GM21447 (cell line): ENCODE measurements at regions not wholly inside any gene's neighbourhood (a gene's known extent, or its start where the extent isn't known, plus 50 kb on each side); places are given as distances from the start of the nearest gene placed in this dataset.

Source experiments
- ATAC-seq: cut with Tn5 transposase; IDR thresholded peaks from one replicate; pipeline ENCODE4 v1.9.1; 2021; ENCODE audit not compliant: unreplicated experiment

- ATAC-seq = no peak
These were observed 1463.9 kb downstream of the TBC1D22A start for GRCh38 chr22:48226026-48227013.

DNA sequence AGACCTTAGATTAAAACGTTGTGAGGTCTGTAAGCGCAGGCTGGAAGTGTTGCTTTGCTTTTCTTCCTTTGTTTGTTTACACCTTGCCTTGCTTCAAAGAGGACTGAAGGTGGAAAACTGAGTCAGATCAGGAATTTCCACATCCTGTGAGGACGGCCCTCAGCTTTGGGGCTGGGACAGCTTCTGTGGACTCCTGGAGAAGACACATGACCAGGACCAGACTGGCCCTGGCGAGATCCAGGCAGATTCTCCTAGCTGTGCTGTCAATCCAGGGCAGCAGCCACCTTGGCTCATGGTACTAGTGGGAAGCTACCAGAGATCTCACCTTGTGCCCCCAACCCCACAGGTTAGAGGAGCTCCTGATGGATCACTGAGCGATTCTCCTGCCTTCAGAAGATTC lies 1461.9 kb downstream of the TBC1D22A start:
- no peak for ATAC-seq

DNA sequence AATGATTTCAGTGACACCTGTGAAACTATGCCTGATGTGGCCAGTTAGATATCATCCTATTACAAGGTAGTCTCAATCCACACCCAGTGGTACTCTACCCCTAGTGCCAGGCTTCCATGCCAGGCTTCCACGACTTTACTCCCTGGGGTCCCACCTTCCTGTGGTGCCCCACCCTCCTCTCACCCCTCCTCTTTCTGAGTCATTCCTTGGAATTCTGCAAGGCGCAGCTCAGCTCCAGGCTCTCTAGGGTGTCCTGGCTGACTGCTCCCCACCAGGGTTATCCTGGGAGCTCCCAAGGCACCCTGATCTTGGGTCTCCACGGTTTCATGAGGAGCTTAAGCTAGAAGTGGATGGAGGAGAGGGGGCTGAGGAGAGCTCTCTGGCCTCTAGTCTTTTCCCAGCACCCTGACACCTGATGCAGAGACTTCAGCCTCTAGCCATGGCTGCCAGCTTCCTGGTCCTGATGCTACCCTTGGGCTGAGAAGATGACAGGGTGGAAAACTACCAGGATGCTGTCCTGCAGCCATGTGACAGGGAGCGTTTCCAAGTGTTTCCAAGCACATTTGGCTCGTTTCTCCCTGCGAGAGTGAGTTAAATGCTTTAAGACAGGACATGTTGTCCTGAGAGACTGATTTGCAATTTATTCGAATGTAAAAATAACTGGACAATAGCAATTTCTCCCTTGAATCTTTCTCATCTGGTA lies 1461.2 kb downstream of the TBC1D22A start:
- ATAC-seq = no peak

- no peak for ATAC-seq
These were observed 1460.5 kb downstream of the TBC1D22A start for GRCh38 chr22:48222742-48223487.

DNA sequence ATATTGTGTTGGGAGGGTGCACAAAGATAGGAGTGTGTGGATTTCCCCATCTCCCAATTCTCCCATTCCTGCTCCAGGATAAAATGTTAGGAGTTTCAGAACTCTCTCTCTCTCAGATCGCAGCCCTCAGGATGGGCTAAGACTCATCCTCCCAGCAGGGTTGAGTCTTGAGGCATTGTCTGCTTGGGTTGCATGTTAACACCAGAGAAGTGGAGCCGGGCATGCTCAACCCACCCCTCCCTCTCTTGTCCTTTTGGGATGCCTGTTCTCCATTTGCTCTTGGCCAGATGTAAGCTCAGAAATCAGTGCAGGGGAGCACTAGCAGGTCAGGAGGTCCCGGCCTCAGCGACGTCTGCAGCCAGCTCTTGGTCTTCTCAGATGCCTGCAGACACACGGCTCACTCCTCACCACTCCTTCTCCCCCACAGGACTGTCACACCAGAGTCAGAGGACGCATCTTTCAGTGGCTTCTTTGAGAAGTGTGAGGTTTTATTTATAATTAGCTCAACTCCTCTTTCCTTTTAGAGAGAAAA lies 1456.5 kb downstream of the TBC1D22A start:
- no peak for ATAC-seq

- ATAC-seq = no peak
These were observed 1455.1 kb downstream of the TBC1D22A start for GRCh38 chr22:48217596-48217995.

DNA sequence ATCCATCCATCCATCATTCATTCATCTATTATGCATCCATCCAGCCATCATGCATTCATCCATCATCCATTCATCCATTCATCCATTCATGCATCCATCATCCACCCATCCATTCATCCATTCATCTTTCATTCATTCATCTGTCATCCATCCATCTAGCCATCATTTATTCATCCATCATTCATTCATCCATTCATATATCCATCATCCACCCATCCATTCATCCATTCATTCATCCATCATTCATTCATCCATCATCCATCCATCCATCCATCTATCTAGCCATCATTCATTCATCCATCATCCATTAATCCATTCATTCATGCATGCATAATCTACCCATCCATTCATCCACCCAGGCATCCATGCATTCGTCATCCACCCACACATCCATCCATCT lies 1450.3 kb downstream of the TBC1D22A start:
- no peak for ATAC-seq

DNA sequence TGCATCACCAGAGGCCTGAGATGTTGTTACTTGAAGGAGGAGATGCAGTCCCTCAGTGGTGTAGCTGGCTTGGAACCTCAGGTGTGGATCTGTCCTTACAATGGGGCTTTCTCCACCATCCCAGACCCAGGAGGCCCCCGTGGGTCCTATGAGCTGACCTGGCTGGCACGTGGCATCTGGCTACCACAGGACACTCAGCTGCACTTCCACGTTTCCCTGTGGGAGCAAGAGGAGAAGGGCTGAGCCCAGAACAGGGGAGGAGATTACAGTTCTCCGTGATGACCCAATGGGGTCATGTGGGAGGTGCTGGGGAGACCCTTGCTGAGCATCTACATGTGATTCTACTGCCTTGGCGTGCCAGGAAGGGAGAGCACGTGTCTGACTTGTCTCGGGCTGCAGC lies 1448.4 kb downstream of the TBC1D22A start:
- ATAC-seq = no peak

- ATAC-seq = no peak
These were observed 1447.7 kb downstream of the TBC1D22A start for GRCh38 chr22:48210198-48210580.

DNA sequence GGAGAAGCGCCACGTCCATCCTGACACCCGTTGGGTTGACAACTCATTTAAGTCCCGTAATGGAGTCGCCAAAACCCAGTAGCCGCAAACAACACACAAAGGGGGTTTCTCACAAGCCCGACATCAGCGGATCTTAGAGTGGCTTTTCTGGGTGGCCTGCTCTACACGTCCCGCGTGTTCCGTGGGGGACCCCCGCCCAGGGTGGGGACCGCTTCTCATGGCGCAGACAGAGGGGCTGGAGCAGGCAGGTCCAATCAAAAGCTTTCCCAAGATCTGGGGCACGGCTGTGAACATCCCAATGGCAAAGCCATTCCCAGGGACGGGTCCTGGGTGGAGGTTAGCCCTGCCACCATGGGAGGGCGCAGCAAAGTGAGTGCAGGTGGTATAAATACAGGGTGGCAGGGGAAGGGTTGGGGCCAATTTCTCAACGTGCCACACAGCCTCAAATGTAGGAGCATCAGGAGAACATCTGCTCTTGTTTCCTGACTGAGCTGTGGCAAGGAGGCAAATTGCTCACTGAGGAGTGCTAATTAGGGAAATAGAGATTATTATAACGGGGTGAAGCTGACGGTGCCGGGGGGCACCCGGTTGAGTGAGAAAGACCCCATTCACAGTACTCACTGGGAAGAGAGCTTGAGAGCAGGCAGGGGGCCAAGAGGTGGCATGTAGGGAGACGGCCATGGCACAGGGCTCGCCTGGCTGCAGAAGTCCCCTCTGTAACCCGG lies 1447.2 kb downstream of the TBC1D22A start:
- no peak for ATAC-seq

DNA sequence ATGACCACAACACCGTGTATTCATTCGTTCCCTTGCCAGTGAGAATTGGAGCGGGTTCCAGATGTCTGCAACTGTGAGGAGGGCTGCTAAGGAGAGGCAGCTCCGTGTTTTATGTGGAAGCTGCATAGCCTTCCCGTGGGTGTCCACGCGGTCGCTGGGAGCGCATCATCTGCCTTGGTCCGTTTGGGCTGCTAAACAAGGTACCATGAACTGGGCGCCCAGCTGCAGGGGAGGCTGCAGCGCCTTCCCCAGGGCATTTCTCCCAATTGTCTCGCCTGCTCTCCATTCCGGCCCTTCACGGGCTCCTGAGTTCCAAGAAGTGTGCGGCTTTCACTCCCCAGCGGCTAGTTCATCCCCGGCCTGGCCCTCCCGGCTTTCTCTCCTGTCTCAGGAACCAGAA lies 1446.4 kb downstream of the TBC1D22A start:
- no peak for ATAC-seq

GRCh38 chr22:48207919-48208535 lies 1445.6 kb downstream of the TBC1D22A start:
- no peak for ATAC-seq

GRCh38 chr22:48205790-48206189 lies 1443.3 kb downstream of the TBC1D22A start:
- ATAC-seq = no peak

GRCh38 chr22:48205161-48205560 lies 1442.7 kb downstream of the TBC1D22A start:
- ATAC-seq = no peak

DNA sequence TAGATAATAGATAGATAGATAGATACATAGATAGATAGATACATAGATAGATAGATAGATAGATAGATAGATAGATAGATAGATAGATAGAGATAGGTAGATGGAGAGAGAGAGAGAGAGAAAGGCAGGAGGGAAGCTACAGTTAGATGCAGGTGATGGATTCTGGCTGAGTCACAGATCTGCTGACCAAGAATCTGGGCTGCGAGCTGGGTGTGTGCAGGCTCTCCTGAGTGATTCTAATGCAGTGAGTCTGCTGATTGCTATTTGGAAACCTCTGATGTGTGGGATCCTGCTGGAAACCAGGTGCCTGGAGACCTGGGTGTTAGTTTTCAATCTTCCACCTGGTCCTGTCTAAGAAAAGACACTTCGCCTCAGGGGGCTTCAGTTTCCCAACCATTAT lies 1441.8 kb downstream of the TBC1D22A start:
- no peak for ATAC-seq

DNA sequence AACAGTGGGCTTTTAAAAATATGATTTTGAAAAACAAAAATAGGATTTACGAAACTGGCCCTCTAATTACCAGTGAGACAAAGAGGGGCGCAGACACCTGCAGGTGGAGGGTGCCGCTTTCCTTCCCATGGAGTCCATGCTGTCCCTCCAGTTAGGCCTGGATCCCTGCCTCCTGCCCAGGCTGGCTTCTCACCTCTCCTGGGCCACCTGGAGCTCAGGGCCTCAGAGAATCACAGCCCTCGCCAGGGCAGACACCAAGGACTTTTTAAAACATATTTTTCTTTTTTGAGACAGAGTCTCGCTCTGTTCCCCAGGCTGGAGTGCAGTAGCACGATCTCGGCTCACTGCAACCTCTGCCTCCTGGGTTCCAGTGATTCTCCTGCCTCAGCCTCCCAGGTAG lies 1437.2 kb downstream of the TBC1D22A start:
- ATAC-seq = no peak

DNA sequence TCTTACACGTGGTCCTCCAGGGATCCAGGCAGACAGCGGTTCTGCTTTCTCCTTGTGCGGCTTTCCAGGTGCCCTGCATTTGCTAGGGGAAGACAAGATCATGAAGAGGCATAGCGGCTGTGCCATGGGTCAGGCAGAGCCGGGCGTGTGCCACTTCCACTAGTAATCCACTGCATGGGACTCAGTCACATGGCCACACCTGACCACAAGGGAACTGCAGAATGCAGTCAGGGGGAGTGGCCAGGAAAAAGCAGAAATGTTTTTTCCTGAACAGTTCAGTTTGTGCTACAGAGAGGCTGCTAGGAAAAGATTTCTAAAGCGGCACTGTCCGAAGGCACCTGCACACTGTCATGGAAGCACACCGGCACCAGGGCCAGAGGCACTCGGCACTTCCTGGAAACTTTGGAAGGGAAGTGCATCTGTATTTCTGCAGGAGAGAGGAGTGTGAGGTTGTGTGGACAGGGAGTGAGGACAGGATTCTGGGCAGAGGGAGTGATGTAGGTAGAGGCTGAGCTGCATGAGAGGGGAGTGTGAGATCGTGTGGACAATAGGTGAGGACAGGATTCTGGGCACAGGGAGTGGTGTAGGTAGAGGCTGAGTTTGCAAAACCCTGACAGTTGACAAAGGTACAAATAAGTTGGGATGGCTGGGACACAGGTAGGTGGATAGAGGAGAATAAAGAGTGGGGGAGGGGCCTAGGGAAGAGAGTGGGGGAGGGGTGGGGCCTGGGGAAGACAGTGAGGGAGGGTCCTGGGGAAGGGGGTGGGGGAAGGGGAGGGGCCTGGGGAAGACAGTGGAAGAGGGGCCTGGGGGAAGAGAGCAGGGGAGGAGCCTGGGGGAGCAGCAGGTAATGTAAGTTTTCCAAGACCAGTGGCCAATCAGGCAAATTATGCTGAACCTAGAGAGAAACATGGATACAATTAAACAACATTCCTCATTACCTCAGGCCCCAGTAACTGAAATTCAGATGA lies 1436.3 kb downstream of the TBC1D22A start:
- ATAC-seq = no peak

GRCh38 chr22:48197189-48197690 lies 1434.8 kb downstream of the TBC1D22A start:
- no peak for ATAC-seq

DNA sequence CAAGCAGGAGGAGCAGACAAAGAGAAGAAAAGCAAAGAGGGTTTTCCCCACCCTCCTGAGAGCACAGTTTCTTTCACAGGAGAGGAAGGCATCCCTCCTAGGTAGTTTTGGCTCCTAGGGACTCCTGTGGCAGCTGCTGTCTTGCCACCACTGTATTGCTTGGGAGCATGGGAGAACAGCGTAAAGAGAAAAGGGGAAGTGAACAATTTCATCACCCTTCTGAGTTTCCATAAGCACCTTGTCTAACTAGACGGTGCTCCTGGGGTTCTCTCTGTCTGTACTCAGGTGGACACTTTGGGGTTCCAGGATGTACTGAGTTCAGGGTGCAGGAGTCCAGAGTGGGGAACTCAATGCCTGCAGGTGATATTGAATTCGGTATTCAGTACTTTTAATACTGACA lies 1430.5 kb downstream of the TBC1D22A start:
- no peak for ATAC-seq
